Panc1 (cell line): ENCODE measurements at regions not wholly inside any gene's neighbourhood (a gene's known extent, or its start where the extent isn't known, plus 50 kb on each side); places are given as distances from the start of the nearest gene placed in this dataset.

Experiments used
- POLR2AphosphoS5 ChIP-seq: IDR thresholded peaks from 2 replicates; pipeline ENCODE4 v1.6.1; 2012; ENCODE audit warnings: mild to moderate bottlenecking, low read depth, low read length, moderate library complexity
- TCF7L2 ChIP-seq: IDR thresholded peaks from 2 replicates; pipeline ENCODE4 v1.6.1; 2011; ENCODE audit warnings: mild to moderate bottlenecking, low read depth, low read length, inconsistent platforms
- TF ChIP-seq, protein P1 (sequence below): fragments of 450-650 bp; IDR thresholded peaks from 2 replicates; pipeline ENCODE4 v1.5.1; 2017; ENCODE audit warnings: mild to moderate bottlenecking

DNA sequence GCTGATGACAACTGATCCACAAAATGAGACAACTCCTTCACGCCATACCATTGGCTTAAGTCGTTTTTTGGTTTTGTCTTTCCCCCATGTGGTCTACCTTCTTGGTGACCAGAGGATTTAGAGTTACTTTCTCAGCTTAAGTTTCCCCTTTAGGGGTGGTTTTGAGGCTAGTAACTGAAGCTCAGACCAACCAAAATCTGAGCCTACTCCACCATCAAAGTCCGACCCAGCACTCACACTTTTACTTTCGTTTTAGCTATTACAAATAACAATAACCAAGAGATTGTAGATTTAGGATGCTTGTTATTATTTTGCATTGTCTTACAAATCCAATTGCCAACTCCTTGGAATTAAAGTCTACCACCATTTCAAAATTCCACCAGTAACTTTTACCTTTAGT is 130.6 kb upstream of the MDM1 start:
- TF ChIP-seq, protein P1, sequence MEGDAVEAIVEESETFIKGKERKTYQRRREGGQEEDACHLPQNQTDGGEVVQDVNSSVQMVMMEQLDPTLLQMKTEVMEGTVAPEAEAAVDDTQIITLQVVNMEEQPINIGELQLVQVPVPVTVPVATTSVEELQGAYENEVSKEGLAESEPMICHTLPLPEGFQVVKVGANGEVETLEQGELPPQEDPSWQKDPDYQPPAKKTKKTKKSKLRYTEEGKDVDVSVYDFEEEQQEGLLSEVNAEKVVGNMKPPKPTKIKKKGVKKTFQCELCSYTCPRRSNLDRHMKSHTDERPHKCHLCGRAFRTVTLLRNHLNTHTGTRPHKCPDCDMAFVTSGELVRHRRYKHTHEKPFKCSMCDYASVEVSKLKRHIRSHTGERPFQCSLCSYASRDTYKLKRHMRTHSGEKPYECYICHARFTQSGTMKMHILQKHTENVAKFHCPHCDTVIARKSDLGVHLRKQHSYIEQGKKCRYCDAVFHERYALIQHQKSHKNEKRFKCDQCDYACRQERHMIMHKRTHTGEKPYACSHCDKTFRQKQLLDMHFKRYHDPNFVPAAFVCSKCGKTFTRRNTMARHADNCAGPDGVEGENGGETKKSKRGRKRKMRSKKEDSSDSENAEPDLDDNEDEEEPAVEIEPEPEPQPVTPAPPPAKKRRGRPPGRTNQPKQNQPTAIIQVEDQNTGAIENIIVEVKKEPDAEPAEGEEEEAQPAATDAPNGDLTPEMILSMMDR, result no peak
- TF ChIP-seq POLR2AphosphoS5 (no peak), TCF7L2 (no peak)
